ENCODE measurements at regions not wholly inside any gene's neighbourhood (a gene's known extent, or its start where the extent isn't known, plus 50 kb on each side); places are given as distances from the start of the nearest gene placed in this dataset.
A peak's percentile ranks its signal among the peaks of the same experiment; 100 is the strongest.
"Not testable (repeated sequence)": the region's sequence is repeated elsewhere in the genome, so short reads cannot be mapped to it uniquely, and the experiment has no call there.

DNA sequence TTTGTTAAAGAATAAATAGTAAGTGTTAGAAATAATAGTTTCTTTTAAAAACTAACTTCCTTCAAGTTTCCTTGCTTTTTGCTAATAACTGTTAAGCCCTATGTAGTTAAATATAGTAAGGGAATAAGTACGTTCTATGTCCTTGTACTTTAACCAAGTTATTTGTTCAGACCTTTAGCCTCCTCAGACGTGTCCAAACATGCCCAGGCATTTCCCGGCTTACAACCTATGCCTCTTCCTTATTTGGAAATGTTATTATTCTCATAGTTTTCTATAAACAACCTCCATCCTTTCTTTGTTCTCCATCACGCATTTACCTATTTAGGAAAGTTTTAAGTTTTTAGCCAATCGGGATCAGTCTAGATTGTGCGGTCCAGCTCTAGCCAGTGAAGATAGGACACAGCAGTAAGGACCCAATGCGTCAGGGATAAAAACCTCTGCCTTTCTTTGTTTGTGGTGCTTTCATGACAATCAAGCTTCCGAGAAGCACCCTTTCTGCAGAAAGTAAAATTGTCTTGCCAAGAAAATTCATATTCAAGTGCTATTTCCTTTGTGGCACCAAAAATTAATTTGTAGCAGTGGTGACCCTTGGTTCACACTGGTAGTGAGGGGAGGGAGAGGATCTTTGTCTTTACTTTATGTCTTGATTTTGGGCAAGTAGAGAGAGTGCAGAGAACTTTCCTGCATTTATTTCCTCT is 851.3 kb upstream of the POM121L12 start:
- no peaks in the 10 kb centered on the region for H3K27me3 Mint-ChIP-seq

DNA sequence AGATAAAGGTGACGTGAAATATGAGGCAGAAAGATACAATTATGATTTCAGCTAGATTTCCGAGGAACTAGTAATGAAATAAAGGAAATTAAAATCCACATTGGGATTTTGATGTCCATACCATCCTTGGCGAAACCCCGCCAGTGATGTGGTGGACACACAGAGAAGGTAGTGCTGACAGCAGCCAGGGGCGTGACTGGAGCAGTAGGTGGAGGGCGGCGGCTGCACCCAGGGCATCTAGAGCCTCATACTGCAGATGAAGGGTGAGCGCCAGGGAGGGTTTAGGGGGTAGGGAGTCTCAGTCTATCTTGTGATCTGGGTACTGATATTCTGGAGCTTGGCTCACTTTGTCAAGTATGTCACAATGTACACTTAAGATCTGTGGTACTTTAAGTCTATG is 855.5 kb upstream of the POM121L12 start:
- no peaks in the 10 kb centered on the region for H3K36me3 Mint-ChIP-seq (ENCODE audit: insufficient read depth)

More for the DNA sequence above, 851.3 kb upstream of the POM121L12 start:
- Mint-ChIP-seq H3K4me3 (ENCODE audit: low read depth) (no peak overlapping the region), H3K36me3 (ENCODE audit: insufficient read depth) (no peaks in the 10 kb centered on the region), H3K27ac (no peak overlapping the region), H3K4me1 (ENCODE audit: low read depth) (no peaks in the 10 kb centered on the region), H3K9me3 (ENCODE audit: low read depth) (peaks cover 14% of the 10 kb centered on the region)
- TF ChIP-seq, protein P1, sequence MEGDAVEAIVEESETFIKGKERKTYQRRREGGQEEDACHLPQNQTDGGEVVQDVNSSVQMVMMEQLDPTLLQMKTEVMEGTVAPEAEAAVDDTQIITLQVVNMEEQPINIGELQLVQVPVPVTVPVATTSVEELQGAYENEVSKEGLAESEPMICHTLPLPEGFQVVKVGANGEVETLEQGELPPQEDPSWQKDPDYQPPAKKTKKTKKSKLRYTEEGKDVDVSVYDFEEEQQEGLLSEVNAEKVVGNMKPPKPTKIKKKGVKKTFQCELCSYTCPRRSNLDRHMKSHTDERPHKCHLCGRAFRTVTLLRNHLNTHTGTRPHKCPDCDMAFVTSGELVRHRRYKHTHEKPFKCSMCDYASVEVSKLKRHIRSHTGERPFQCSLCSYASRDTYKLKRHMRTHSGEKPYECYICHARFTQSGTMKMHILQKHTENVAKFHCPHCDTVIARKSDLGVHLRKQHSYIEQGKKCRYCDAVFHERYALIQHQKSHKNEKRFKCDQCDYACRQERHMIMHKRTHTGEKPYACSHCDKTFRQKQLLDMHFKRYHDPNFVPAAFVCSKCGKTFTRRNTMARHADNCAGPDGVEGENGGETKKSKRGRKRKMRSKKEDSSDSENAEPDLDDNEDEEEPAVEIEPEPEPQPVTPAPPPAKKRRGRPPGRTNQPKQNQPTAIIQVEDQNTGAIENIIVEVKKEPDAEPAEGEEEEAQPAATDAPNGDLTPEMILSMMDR (IDR thresholded peaks at IDR 0.05; ENCODE audit: unreplicated experiment) = no peak
- no peak for DNase-seq (ENCODE audit: low spot score, unreplicated experiment)

DNA sequence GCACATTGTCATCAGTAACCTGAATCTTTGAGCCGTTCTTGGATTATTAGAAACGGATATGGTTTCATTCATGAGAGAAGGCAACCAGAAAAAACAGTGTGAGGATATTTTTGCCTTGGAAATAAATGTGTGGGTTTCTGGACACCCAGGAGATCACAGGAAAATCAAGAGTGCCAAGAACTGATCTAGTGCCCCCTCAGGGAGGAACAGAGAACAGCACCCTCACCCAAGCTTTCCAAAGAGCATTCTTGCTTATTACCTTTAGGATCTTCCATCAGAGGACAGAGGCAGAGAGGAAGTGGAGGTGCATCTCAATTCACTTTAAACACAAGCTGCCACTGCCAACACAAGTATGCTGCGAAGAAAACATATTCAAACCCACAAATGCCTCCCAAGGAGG is 851.5 kb upstream of the COBL start:
- DNase-seq (ENCODE audit: low spot score, unreplicated experiment) = no peak
- TF ChIP-seq, protein P1 (IDR thresholded peaks at IDR 0.05; ENCODE audit: unreplicated experiment) = peak; percentile 51
- H3K9me3 Mint-ChIP-seq (ENCODE audit: low read depth) = no peaks in the 10 kb centered on the region
- no peaks in the 10 kb centered on the region for H3K4me1 Mint-ChIP-seq (ENCODE audit: low read depth)
- no peak overlapping the region for H3K27ac Mint-ChIP-seq
- H3K36me3 Mint-ChIP-seq (ENCODE audit: insufficient read depth) = no peaks in the 10 kb centered on the region
- no peak overlapping the region for H3K4me3 Mint-ChIP-seq (ENCODE audit: low read depth)
- H3K27me3 Mint-ChIP-seq = no peaks in the 10 kb centered on the region

More for the DNA sequence above, 855.5 kb upstream of the POM121L12 start:
- no peaks in the 10 kb centered on the region for H3K27me3 Mint-ChIP-seq
- TF ChIP-seq, protein P1 (IDR thresholded peaks at IDR 0.05; ENCODE audit: unreplicated experiment) = no peak
- H3K9me3 Mint-ChIP-seq (ENCODE audit: low read depth) = peaks cover 8% of the 10 kb centered on the region
- no peak overlapping the region for H3K27ac Mint-ChIP-seq
- H3K4me1 Mint-ChIP-seq (ENCODE audit: low read depth) = peaks cover 1% of the 10 kb centered on the region
- no peak for DNase-seq (ENCODE audit: low spot score, unreplicated experiment)
- no peak overlapping the region for H3K4me3 Mint-ChIP-seq (ENCODE audit: low read depth)

DNA sequence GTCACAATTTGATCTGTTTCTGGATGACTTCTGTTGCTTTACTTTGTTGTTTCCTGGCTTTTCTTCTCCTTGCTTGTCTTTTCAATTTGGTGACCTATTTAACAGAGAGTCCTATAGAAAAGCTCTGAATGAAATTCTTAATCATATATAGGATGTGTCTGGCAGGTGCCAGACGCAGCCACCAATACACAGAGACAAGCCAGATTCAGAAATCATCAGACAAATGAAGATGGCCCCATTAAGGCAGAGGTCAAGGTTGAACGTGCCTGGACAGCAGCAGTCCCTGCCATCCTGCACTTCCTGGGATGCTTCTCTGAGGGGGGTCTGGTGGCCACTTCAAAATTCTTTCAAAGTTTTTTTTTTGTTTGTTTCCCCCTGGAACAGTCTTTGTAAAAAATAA is 846.7 kb upstream of the COBL start:
- Mint-ChIP-seq H3K9me3 (ENCODE audit: low read depth) (no peaks in the 10 kb centered on the region), H3K4me3 (ENCODE audit: low read depth) (no peak overlapping the region), H3K27me3 (no peaks in the 10 kb centered on the region), H3K4me1 (ENCODE audit: low read depth) (peaks cover 2% of the 10 kb centered on the region), H3K27ac (no peak overlapping the region), H3K36me3 (ENCODE audit: insufficient read depth) (no peaks in the 10 kb centered on the region)
- no peak for DNase-seq (ENCODE audit: low spot score, unreplicated experiment)
- TF ChIP-seq, protein P1 (IDR thresholded peaks at IDR 0.05; ENCODE audit: unreplicated experiment) = no peak

DNA sequence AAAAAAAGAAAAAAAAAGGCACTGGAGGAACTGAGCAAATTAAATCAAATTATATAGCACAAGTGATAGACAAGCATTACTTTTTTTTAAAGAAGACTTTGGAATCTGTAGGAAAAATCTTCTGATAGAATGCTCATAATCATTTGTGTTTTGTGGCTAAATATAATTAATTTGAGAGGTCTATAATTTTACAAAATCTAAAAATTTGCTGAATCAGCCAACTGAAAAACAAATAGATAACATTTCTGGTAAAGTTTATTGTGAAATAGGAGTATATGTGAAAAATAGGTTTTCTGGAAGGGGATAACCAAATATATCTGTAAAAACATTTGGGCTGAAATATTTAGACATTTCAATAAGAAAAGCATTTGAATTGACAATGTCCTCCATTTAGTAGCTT is 844.9 kb upstream of the COBL start:
- Mint-ChIP-seq H3K9me3 (ENCODE audit: low read depth) (no peaks in the 10 kb centered on the region), H3K27me3 (no peaks in the 10 kb centered on the region), H3K4me1 (ENCODE audit: low read depth) (peaks cover 2% of the 10 kb centered on the region), H3K4me3 (ENCODE audit: low read depth) (no peak overlapping the region), H3K27ac (no peak overlapping the region), H3K36me3 (ENCODE audit: insufficient read depth) (no peaks in the 10 kb centered on the region)
- TF ChIP-seq, protein P1 (IDR thresholded peaks at IDR 0.05; ENCODE audit: unreplicated experiment) = no peak
- no peak for DNase-seq (ENCODE audit: low spot score, unreplicated experiment)

DNA sequence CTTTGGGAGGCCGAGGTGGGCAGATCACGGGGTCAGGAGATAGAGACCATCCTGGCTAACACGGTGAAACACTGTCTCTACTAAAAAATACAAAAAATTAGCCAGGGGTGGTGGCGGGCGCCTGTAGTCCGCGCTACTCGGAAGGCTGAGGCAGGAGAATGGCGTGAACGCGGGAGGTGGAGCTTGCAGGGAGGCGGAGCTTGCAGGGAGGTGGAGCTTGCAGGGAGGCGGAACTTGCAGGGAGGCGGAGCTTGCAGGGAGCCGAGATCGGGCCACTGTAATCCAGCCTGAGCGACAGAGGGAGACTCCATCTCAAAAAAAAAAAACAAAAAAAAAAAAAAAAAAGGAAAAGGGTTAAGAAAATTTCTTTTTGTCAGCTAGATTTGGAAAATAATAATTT is 842.8 kb upstream of the COBL start:
- H3K9me3 Mint-ChIP-seq (ENCODE audit: low read depth); H3K27me3 Mint-ChIP-seq; H3K36me3 Mint-ChIP-seq (ENCODE audit: insufficient read depth); H3K27ac Mint-ChIP-seq; H3K4me1 Mint-ChIP-seq (ENCODE audit: low read depth); H3K4me3 Mint-ChIP-seq (ENCODE audit: low read depth); DNase-seq (ENCODE audit: low spot score, unreplicated experiment): not testable (repeated sequence)

Data from progenitor cell of endocrine pancreas (in vitro differentiated cells).